ENCODE measurements at regions not wholly inside any gene's neighbourhood (a gene's known extent, or its start where the extent isn't known, plus 50 kb on each side); places are given as distances from the start of the nearest gene placed in this dataset.

GRCh38 chr1:244952280-244952933, 88.1 kb upstream of the HNRNPU start:
- TF ChIP-seq CTCF (IDR thresholded peaks at IDR 0.05; ENCODE audit: low read depth, low read length) = no peak
- no peak for DNase-seq (ENCODE audit: extremely low read depth, low read depth)

- TF ChIP-seq CTCF (IDR thresholded peaks at IDR 0.05; ENCODE audit: low read depth, low read length) = no peak
- DNase-seq (ENCODE audit: extremely low read depth, low read depth) = no peak
Measured at GRCh38 chr1:244948416-244948815, 84.1 kb upstream of the HNRNPU start.

- TF ChIP-seq CTCF (IDR thresholded peaks at IDR 0.05; ENCODE audit: low read depth, low read length) = no peak
- no peak for DNase-seq (ENCODE audit: extremely low read depth, low read depth)
Measured at GRCh38 chr1:244945109-244945671, 80.8 kb upstream of the HNRNPU start.

- TF ChIP-seq CTCF (IDR thresholded peaks at IDR 0.05; ENCODE audit: low read depth, low read length) = no peak
- DNase-seq (ENCODE audit: extremely low read depth, low read depth) = no peak
Measured at GRCh38 chr1:244941121-244941520, 76.8 kb upstream of the HNRNPU start.

GRCh38 chr1:244937099-244937498, 72.8 kb upstream of the HNRNPU start:
- no peak for DNase-seq (ENCODE audit: extremely low read depth, low read depth)
- no peak for TF ChIP-seq CTCF (IDR thresholded peaks at IDR 0.05; ENCODE audit: low read depth, low read length)

- no peak for DNase-seq (ENCODE audit: extremely low read depth, low read depth)
- TF ChIP-seq CTCF (IDR thresholded peaks at IDR 0.05; ENCODE audit: low read depth, low read length) = no peak
Measured at GRCh38 chr1:244920911-244921761, 56.8 kb upstream of the HNRNPU start.
